ENCODE measurements at regions not wholly inside any gene's neighbourhood (a gene's known extent, or its start where the extent isn't known, plus 50 kb on each side); places are given as distances from the start of the nearest gene placed in this dataset.

GRCh38 chr1:221105578-221105977, 226.3 kb downstream of the HLX start:
- no peak for DNase-seq (ENCODE audit: low spot score)

- no peak for DNase-seq (ENCODE audit: low spot score)
These were observed 227.4 kb downstream of the HLX start for GRCh38 chr1:221106616-221107015.

GRCh38 chr1:221109930-221110329, 230.7 kb downstream of the HLX start:
- no peak for DNase-seq (ENCODE audit: low spot score)

- DNase-seq (ENCODE audit: low spot score): no peak
These were observed 237.9 kb downstream of the HLX start for GRCh38 chr1:221117133-221117532.

- DNase-seq (ENCODE audit: low spot score): peak; percentile 77
These were observed 238.3 kb downstream of the HLX start for GRCh38 chr1:221117548-221117951.

GRCh38 chr1:221118176-221118937, 239.1 kb downstream of the HLX start:
- DNase-seq (ENCODE audit: low spot score): no peak

GRCh38 chr1:221118938-221119320, 239.7 kb downstream of the HLX start:
- no peak for DNase-seq (ENCODE audit: low spot score)

GRCh38 chr1:221122501-221122900, 243.3 kb downstream of the HLX start:
- no peak for DNase-seq (ENCODE audit: low spot score)

GRCh38 chr1:221125976-221126375, 246.7 kb downstream of the HLX start:
- no peak for DNase-seq (ENCODE audit: low spot score)

- no peak for DNase-seq (ENCODE audit: low spot score)
These were observed 258.4 kb downstream of the HLX start for GRCh38 chr1:221137666-221138065.

GRCh38 chr1:221138516-221138915, 259.3 kb downstream of the HLX start:
- DNase-seq (ENCODE audit: low spot score): no peak

- no peak for DNase-seq (ENCODE audit: low spot score)
These were observed 260.7 kb downstream of the HLX start for GRCh38 chr1:221139991-221140390.

GRCh38 chr1:221141096-221141495, 261.9 kb downstream of the HLX start:
- no peak for DNase-seq (ENCODE audit: low spot score)

- DNase-seq (ENCODE audit: low spot score): no peak
These were observed 262.5 kb downstream of the HLX start for GRCh38 chr1:221141606-221142285.

- DNase-seq (ENCODE audit: low spot score): no peak
These were observed 269.4 kb downstream of the HLX start for GRCh38 chr1:221148660-221149059.

- no peak for DNase-seq (ENCODE audit: low spot score)
These were observed 269.9 kb downstream of the HLX start for GRCh38 chr1:221149111-221149510.

GRCh38 chr1:221149555-221150075, 270.4 kb downstream of the HLX start:
- no peak for DNase-seq (ENCODE audit: low spot score)

- DNase-seq (ENCODE audit: low spot score): no peak
These were observed 271.8 kb downstream of the HLX start for GRCh38 chr1:221150996-221151395.

GRCh38 chr1:221154932-221155331, 275.7 kb downstream of the HLX start:
- DNase-seq (ENCODE audit: low spot score): no peak

- no peak for DNase-seq (ENCODE audit: low spot score)
These were observed 278.0 kb downstream of the HLX start for GRCh38 chr1:221157026-221157761.

- DNase-seq (ENCODE audit: low spot score): no peak
These were observed 280.4 kb downstream of the HLX start for GRCh38 chr1:221159608-221160007.

GRCh38 chr1:221161571-221162041, 282.4 kb downstream of the HLX start:
- DNase-seq (ENCODE audit: low spot score): peak; percentile 13

GRCh38 chr1:221162352-221162751, 283.1 kb downstream of the HLX start:
- no peak for DNase-seq (ENCODE audit: low spot score)

Data from GM03348 (cell line).